Keratinocyte (primary cell): ENCODE measurements at regions not wholly inside any gene's neighbourhood (a gene's known extent, or its start where the extent isn't known, plus 50 kb on each side); places are given as distances from the start of the nearest gene placed in this dataset.
"Not testable (repeated sequence)": the region's sequence is repeated elsewhere in the genome, so short reads cannot be mapped to it uniquely, and the experiment has no call there.

Source experiments
- CTCF ChIP-seq, 3 experiments: IDR thresholded peaks in 1 of 3; conservative IDR thresholded peaks in 1 of 3; optimal IDR thresholded peaks in 1 of 3; 2 replicates in 2 of 3; 3 replicates in 1 of 3; pipeline versions ENCODE3 to v1.5.1; 2011; ENCODE audit warnings: low read length in 3 of 3, mild to moderate bottlenecking in 3 of 3, moderate library complexity in 2 of 3, control low read depth in 1 of 3, inconsistent platforms in 1 of 3; ENCODE audit not compliant: insufficient read depth in 2 of 3; ENCODE audit errors: extremely low read depth in 1 of 3
- EZH2 ChIP-seq: IDR thresholded peaks from one replicate; pipeline ENCODE4 v1.6.1; 2012; ENCODE audit warnings: inconsistent platforms, mild to moderate bottlenecking, low read length, moderate library complexity

GRCh38 chr6:137583519-137583918, 89.3 kb upstream of the OLIG3 start:
- TF ChIP-seq CTCF (optimal IDR thresholded peaks at IDR 0.05 in 1 of 3, IDR thresholded peaks at IDR 0.05 in 1 of 3, conservative IDR thresholded peaks at IDR 0.05 in 1 of 3; ENCODE audit: extremely low read depth in 1 of 3, insufficient read depth in 2 of 3, low read length in 3 of 3); EZH2: not testable (repeated sequence)
